ENCODE measurements at regions not wholly inside any gene's neighbourhood (a gene's known extent, or its start where the extent isn't known, plus 50 kb on each side); places are given as distances from the start of the nearest gene placed in this dataset.

- no peaks in the 10 kb centered on the region for H3K27me3 ChIP-seq (ENCODE audit: insufficient read depth, insufficient read length)
- DNase-seq (ENCODE audit: low read depth, low spot score), result no peak
- H3K9me3 ChIP-seq (ENCODE audit: insufficient read depth, low read length), result no peaks in the 10 kb centered on the region
- no peaks in the 10 kb centered on the region for H3K4me1 ChIP-seq (ENCODE audit: insufficient read depth, insufficient read length)
- no peaks in the 10 kb centered on the region for H3K36me3 ChIP-seq (ENCODE audit: insufficient read depth, insufficient read length, low read length)
- H3K9ac ChIP-seq (ENCODE audit: insufficient read length, low read depth), result no peak overlapping the region
- no peak overlapping the region for H3K4me3 ChIP-seq (ENCODE audit: insufficient read length, low read depth)
- no peak for TF ChIP-seq YY1 (IDR thresholded peaks at IDR 0.05; ENCODE audit: insufficient read depth, insufficient read length)
These were observed 378.5 kb downstream of the DIPK2A start for GRCh38 chr3:144350125-144350524.

GRCh38 chr3:144351011-144351410 is 379.4 kb downstream of the DIPK2A start:
- H3K9ac ChIP-seq (ENCODE audit: insufficient read length, low read depth), result no peak overlapping the region
- no peaks in the 10 kb centered on the region for H3K9me3 ChIP-seq (ENCODE audit: insufficient read depth, low read length)
- no peak overlapping the region for H3K4me3 ChIP-seq (ENCODE audit: insufficient read length, low read depth)
- TF ChIP-seq SUZ12 (IDR thresholded peaks at IDR 0.05; ENCODE audit: extremely low read depth, insufficient read depth, insufficient read length) (no peak), YY1 (IDR thresholded peaks at IDR 0.05; ENCODE audit: insufficient read depth, insufficient read length) (no peak), ZNF274 (IDR thresholded peaks at IDR 0.05; ENCODE audit: low read depth, low read length) (no peak)
- no peaks in the 10 kb centered on the region for H3K4me1 ChIP-seq (ENCODE audit: insufficient read depth, insufficient read length)
- no peaks in the 10 kb centered on the region for H3K27me3 ChIP-seq (ENCODE audit: insufficient read depth, insufficient read length)
- H3K36me3 ChIP-seq (ENCODE audit: insufficient read depth, insufficient read length, low read length), result no peaks in the 10 kb centered on the region
- DNase-seq (ENCODE audit: low read depth, low spot score), result no peak

- Histone ChIP-seq H3K9ac (ENCODE audit: insufficient read length, low read depth) (no peak overlapping the region), H3K4me1 (ENCODE audit: insufficient read depth, insufficient read length) (no peaks in the 10 kb centered on the region), H3K4me3 (ENCODE audit: insufficient read length, low read depth) (no peak overlapping the region), H3K9me3 (ENCODE audit: insufficient read depth, low read length) (no peaks in the 10 kb centered on the region), H3K27me3 (ENCODE audit: insufficient read depth, insufficient read length) (no peaks in the 10 kb centered on the region), H3K36me3 (ENCODE audit: insufficient read depth, insufficient read length, low read length) (no peaks in the 10 kb centered on the region)
- DNase-seq (ENCODE audit: low read depth, low spot score), result no peak
- TF ChIP-seq SUZ12 (IDR thresholded peaks at IDR 0.05; ENCODE audit: extremely low read depth, insufficient read depth, insufficient read length), result no peak
- TF ChIP-seq ZNF274 (IDR thresholded peaks at IDR 0.05; ENCODE audit: low read depth, low read length), result no peak
- no peak for TF ChIP-seq YY1 (IDR thresholded peaks at IDR 0.05; ENCODE audit: insufficient read depth, insufficient read length)
These were observed 380.2 kb downstream of the DIPK2A start for GRCh38 chr3:144351773-144352365.

- no peak overlapping the region for H3K9ac ChIP-seq (ENCODE audit: insufficient read length, low read depth)
- TF ChIP-seq SUZ12 (IDR thresholded peaks at IDR 0.05; ENCODE audit: extremely low read depth, insufficient read depth, insufficient read length) (no peak), YY1 (IDR thresholded peaks at IDR 0.05; ENCODE audit: insufficient read depth, insufficient read length) (no peak), ZNF274 (IDR thresholded peaks at IDR 0.05; ENCODE audit: low read depth, low read length) (no peak)
- DNase-seq (ENCODE audit: low read depth, low spot score), result no peak
These were observed 386.6 kb downstream of the DIPK2A start for GRCh38 chr3:144358191-144358590.

GRCh38 chr3:144361002-144361401 is 389.4 kb downstream of the DIPK2A start:
- Histone ChIP-seq H3K4me1 (ENCODE audit: insufficient read depth, insufficient read length) (no peaks in the 10 kb centered on the region), H3K4me3 (ENCODE audit: insufficient read length, low read depth) (no peak overlapping the region), H3K9me3 (ENCODE audit: insufficient read depth, low read length) (no peaks in the 10 kb centered on the region), H3K27me3 (ENCODE audit: insufficient read depth, insufficient read length) (no peaks in the 10 kb centered on the region), H3K36me3 (ENCODE audit: insufficient read depth, insufficient read length, low read length) (no peaks in the 10 kb centered on the region), H3K9ac (ENCODE audit: insufficient read length, low read depth) (no peak overlapping the region)
- TF ChIP-seq YY1 (IDR thresholded peaks at IDR 0.05; ENCODE audit: insufficient read depth, insufficient read length), result no peak
- TF ChIP-seq SUZ12 (IDR thresholded peaks at IDR 0.05; ENCODE audit: extremely low read depth, insufficient read depth, insufficient read length), result no peak
- TF ChIP-seq ZNF274 (IDR thresholded peaks at IDR 0.05; ENCODE audit: low read depth, low read length), result no peak
- DNase-seq (ENCODE audit: low read depth, low spot score), result no peak

More at GRCh38 chr3:144358191-144358590, 386.6 kb downstream of the DIPK2A start:
- Histone ChIP-seq H3K27me3 (ENCODE audit: insufficient read depth, insufficient read length) (no peaks in the 10 kb centered on the region), H3K36me3 (ENCODE audit: insufficient read depth, insufficient read length, low read length) (no peaks in the 10 kb centered on the region), H3K4me3 (ENCODE audit: insufficient read length, low read depth) (no peak overlapping the region), H3K4me1 (ENCODE audit: insufficient read depth, insufficient read length) (no peaks in the 10 kb centered on the region), H3K9me3 (ENCODE audit: insufficient read depth, low read length) (no peaks in the 10 kb centered on the region)

- Histone ChIP-seq H3K9ac (ENCODE audit: insufficient read length, low read depth) (no peak overlapping the region), H3K4me1 (ENCODE audit: insufficient read depth, insufficient read length) (no peaks in the 10 kb centered on the region), H3K27me3 (ENCODE audit: insufficient read depth, insufficient read length) (no peaks in the 10 kb centered on the region), H3K36me3 (ENCODE audit: insufficient read depth, insufficient read length, low read length) (no peaks in the 10 kb centered on the region), H3K4me3 (ENCODE audit: insufficient read length, low read depth) (no peak overlapping the region), H3K9me3 (ENCODE audit: insufficient read depth, low read length) (peaks cover 3% of the 10 kb centered on the region; the same call in 1 of the 2 replicates)
- TF ChIP-seq SUZ12 (IDR thresholded peaks at IDR 0.05; ENCODE audit: extremely low read depth, insufficient read depth, insufficient read length) (no peak), YY1 (IDR thresholded peaks at IDR 0.05; ENCODE audit: insufficient read depth, insufficient read length) (no peak), ZNF274 (IDR thresholded peaks at IDR 0.05; ENCODE audit: low read depth, low read length) (no peak)
- no peak for DNase-seq (ENCODE audit: low read depth, low spot score)
These were observed 390.5 kb downstream of the DIPK2A start for GRCh38 chr3:144362126-144362525.

- no peak overlapping the region for H3K9ac ChIP-seq (ENCODE audit: insufficient read length, low read depth)
- no peak for TF ChIP-seq SUZ12 (IDR thresholded peaks at IDR 0.05; ENCODE audit: extremely low read depth, insufficient read depth, insufficient read length)
- no peak for TF ChIP-seq YY1 (IDR thresholded peaks at IDR 0.05; ENCODE audit: insufficient read depth, insufficient read length)
- TF ChIP-seq ZNF274 (IDR thresholded peaks at IDR 0.05; ENCODE audit: low read depth, low read length), result no peak
- no peak overlapping the region for H3K4me3 ChIP-seq (ENCODE audit: insufficient read length, low read depth)
- peaks cover 20% of the 10 kb centered on the region; the same call in 1 of the 2 replicates for H3K9me3 ChIP-seq (ENCODE audit: insufficient read depth, low read length)
- no peak for DNase-seq (ENCODE audit: low read depth, low spot score)
- no peaks in the 10 kb centered on the region for H3K36me3 ChIP-seq (ENCODE audit: insufficient read depth, insufficient read length, low read length)
- no peaks in the 10 kb centered on the region for H3K27me3 ChIP-seq (ENCODE audit: insufficient read depth, insufficient read length)
- no peaks in the 10 kb centered on the region for H3K4me1 ChIP-seq (ENCODE audit: insufficient read depth, insufficient read length)
These were observed 392.2 kb downstream of the DIPK2A start for GRCh38 chr3:144363856-144364255.

Data from NT2/D1 (cell line).